SU-DHL-6 (cell line): ENCODE measurements at regions not wholly inside any gene's neighbourhood (a gene's known extent, or its start where the extent isn't known, plus 50 kb on each side); places are given as distances from the start of the nearest gene placed in this dataset.

Experiments
- CTCF ChIP-seq: fragments of 200-600 bp; sonication (generic); IDR thresholded peaks from one replicate; pipeline ENCODE4 v1.5.1; 2017; ENCODE audit warnings: antibody characterized with exemption, mild to moderate bottlenecking, low read length, moderate library complexity; ENCODE audit not compliant: insufficient read depth, poor library complexity, severe bottlenecking
- EZH2phosphoT487 ChIP-seq: fragments of 200-600 bp; sonication (generic), shearing (Covaris generic); conservative IDR thresholded peaks from 2 replicates; pipeline ENCODE4 v1.6.1; 2018; ENCODE audit warnings: mild to moderate bottlenecking, antibody characterized with exemption, low read length, moderate library complexity, mixed read lengths

GRCh38 chrX:109875831-109876230 lies 127.1 kb upstream of the TMEM164 start:
- TF ChIP-seq CTCF (no peak), EZH2phosphoT487 (no peak)
